ENCODE measurements at regions not wholly inside any gene's neighbourhood (a gene's known extent, or its start where the extent isn't known, plus 50 kb on each side); places are given as distances from the start of the nearest gene placed in this dataset.

GRCh38 chr2:88932686-88933085 lies 241.2 kb downstream of the RPIA start:
- TF ChIP-seq POLR2A (IDR thresholded peaks at IDR 0.05), result no peak
- TF ChIP-seq CTCF (IDR thresholded peaks at IDR 0.05), result no peak
